ENCODE measurements at regions not wholly inside any gene's neighbourhood (a gene's known extent, or its start where the extent isn't known, plus 50 kb on each side); places are given as distances from the start of the nearest gene placed in this dataset.

- H3K36me3 ChIP-seq (ENCODE audit: insufficient read depth): no peaks in the 10 kb centered on the region
- H3K9ac ChIP-seq: no peak overlapping the region
- no peaks in the 10 kb centered on the region for H3K79me2 ChIP-seq (ENCODE audit: insufficient read depth, low read depth)
- no peak overlapping the region for H2AFZ ChIP-seq (ENCODE audit: low read depth)
- H3K4me2 ChIP-seq: no peak overlapping the region
- no peaks in the 10 kb centered on the region for H3K4me1 ChIP-seq (ENCODE audit: low read depth, poor library complexity, severe bottlenecking)
- H3K27me3 ChIP-seq (ENCODE audit: insufficient read depth, low read depth): no peaks in the 10 kb centered on the region
- H3K27ac ChIP-seq: no peak overlapping the region
- no peaks in the 10 kb centered on the region for H4K20me1 ChIP-seq (ENCODE audit: insufficient read depth)
- no peak overlapping the region for H3K4me3 ChIP-seq (IDR thresholded peaks at IDR 0.05; ENCODE audit: insufficient read depth, low read depth, low read length)
- TF ChIP-seq CTCF (conservative IDR thresholded peaks at IDR 0.05; ENCODE audit: low read depth, low read length): no peak
Measured at GRCh38 chr6:122130518-122130917, 268.9 kb upstream of the HSF2 start.

GRCh38 chr6:122136386-122136785, 263.1 kb upstream of the HSF2 start:
- no peak for TF ChIP-seq CTCF (conservative IDR thresholded peaks at IDR 0.05; ENCODE audit: low read depth, low read length)
- H2AFZ ChIP-seq (ENCODE audit: low read depth): no peak overlapping the region
- H3K79me2 ChIP-seq (ENCODE audit: insufficient read depth, low read depth): no peaks in the 10 kb centered on the region
- no peak overlapping the region for H3K4me3 ChIP-seq (IDR thresholded peaks at IDR 0.05; ENCODE audit: insufficient read depth, low read depth, low read length)
- H4K20me1 ChIP-seq (ENCODE audit: insufficient read depth): no peaks in the 10 kb centered on the region
- no peaks in the 10 kb centered on the region for H3K27me3 ChIP-seq (ENCODE audit: insufficient read depth, low read depth)
- H3K27ac ChIP-seq: no peak overlapping the region
- no peaks in the 10 kb centered on the region for H3K4me1 ChIP-seq (ENCODE audit: low read depth, poor library complexity, severe bottlenecking)
- no peak overlapping the region for H3K9ac ChIP-seq
- no peak overlapping the region for H3K4me2 ChIP-seq
- no peaks in the 10 kb centered on the region for H3K36me3 ChIP-seq (ENCODE audit: insufficient read depth)

DNA sequence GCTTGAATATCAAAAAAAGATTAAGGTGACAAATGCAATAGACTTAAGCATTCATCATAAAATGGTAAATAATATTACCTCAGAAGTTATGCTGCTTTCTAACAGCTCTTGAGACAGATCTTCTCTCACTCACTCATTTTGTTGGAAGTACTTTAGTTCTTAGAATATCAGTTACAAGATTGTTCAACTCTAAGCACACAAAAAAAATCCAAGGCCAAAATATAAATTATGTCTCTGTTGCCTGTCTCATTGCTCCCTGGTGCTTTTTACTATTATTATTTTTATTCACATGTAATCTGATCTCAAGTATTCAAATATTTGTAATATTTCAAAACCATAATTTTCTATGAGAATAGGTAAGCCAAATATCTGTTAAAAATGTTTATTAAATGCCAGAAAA, 259.4 kb upstream of the HSF2 start:
- Histone ChIP-seq H3K4me3 (IDR thresholded peaks at IDR 0.05; ENCODE audit: insufficient read depth, low read depth, low read length) (no peak overlapping the region), H3K36me3 (ENCODE audit: insufficient read depth) (no peaks in the 10 kb centered on the region), H3K27me3 (ENCODE audit: insufficient read depth, low read depth) (no peaks in the 10 kb centered on the region), H3K27ac (no peak overlapping the region), H3K4me1 (ENCODE audit: low read depth, poor library complexity, severe bottlenecking) (no peaks in the 10 kb centered on the region), H3K4me2 (no peak overlapping the region), H4K20me1 (ENCODE audit: insufficient read depth) (no peaks in the 10 kb centered on the region), H2AFZ (ENCODE audit: low read depth) (no peak overlapping the region), H3K79me2 (ENCODE audit: insufficient read depth, low read depth) (no peaks in the 10 kb centered on the region), H3K9ac (no peak overlapping the region)
- TF ChIP-seq CTCF (conservative IDR thresholded peaks at IDR 0.05; ENCODE audit: low read depth, low read length): no peak

GRCh38 chr6:122141246-122141645, 258.2 kb upstream of the HSF2 start:
- Histone ChIP-seq H2AFZ (ENCODE audit: low read depth) (no peak overlapping the region), H3K79me2 (ENCODE audit: insufficient read depth, low read depth) (no peaks in the 10 kb centered on the region), H3K36me3 (ENCODE audit: insufficient read depth) (no peaks in the 10 kb centered on the region), H3K27ac (no peak overlapping the region), H3K4me2 (no peak overlapping the region), H3K4me1 (ENCODE audit: low read depth, poor library complexity, severe bottlenecking) (no peaks in the 10 kb centered on the region), H4K20me1 (ENCODE audit: insufficient read depth) (no peaks in the 10 kb centered on the region), H3K9ac (no peak overlapping the region), H3K27me3 (ENCODE audit: insufficient read depth, low read depth) (no peaks in the 10 kb centered on the region), H3K4me3 (IDR thresholded peaks at IDR 0.05; ENCODE audit: insufficient read depth, low read depth, low read length) (no peak overlapping the region)
- TF ChIP-seq CTCF (conservative IDR thresholded peaks at IDR 0.05; ENCODE audit: low read depth, low read length): no peak
